ENCODE measurements at regions not wholly inside any gene's neighbourhood (a gene's known extent, or its start where the extent isn't known, plus 50 kb on each side); places are given as distances from the start of the nearest gene placed in this dataset.

DNA sequence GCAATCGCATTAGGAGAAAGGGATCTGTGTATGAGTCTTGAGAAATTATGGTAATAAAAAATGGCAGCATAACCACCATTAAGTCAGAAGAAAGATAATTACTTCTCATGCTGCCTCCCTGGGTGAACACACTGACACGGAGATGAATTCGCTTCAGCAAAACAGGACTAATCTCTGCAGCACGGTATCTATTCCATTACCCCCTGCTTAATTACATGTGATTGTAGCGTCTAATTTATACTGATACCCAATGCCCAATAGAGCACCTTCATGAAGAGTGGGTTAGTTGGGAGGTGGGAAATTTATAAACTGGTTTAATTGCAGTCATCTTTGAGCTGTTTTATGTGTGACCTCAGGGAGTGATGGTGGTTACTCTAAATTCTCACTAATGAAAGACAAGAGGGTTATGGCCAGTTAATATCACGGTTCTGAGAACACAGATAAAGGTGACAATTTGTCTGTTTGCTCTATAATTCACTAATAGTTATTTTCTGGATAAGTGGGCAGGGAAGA, 476.2 kb upstream of the SULF2 start:
- no peaks in the 10 kb centered on the region for H3K4me1 Mint-ChIP-seq (ENCODE audit: insufficient read depth, unreplicated experiment)
- peaks cover 73% of the 10 kb centered on the region for H3K27me3 Mint-ChIP-seq (ENCODE audit: insufficient read depth, unreplicated experiment)
- no peaks in the 10 kb centered on the region for H3K9me3 Mint-ChIP-seq (ENCODE audit: unreplicated experiment)
- ChIA-PET CTCF (interaction anchor here (0.6 to 0.7 kb wide), 2 partner anchors 39 to 539 kb away, joined by 3 read pairs; no protein-coding TSS in a partner anchor), POLR2A (no interaction called here)
- no peak overlapping the region for H3K27ac Mint-ChIP-seq (ENCODE audit: low read depth, unreplicated experiment)
- BruUV-seq (replicated peaks) = no TSS peak
- intact Hi-C loops (cut with micrococcal nuclease) = no loop called here
- H3K36me3 Mint-ChIP-seq (ENCODE audit: insufficient read depth, unreplicated experiment) = no peaks in the 10 kb centered on the region
- no peak for DNase-seq (ENCODE audit: unreplicated experiment)
- TF ChIP-seq, protein P1, sequence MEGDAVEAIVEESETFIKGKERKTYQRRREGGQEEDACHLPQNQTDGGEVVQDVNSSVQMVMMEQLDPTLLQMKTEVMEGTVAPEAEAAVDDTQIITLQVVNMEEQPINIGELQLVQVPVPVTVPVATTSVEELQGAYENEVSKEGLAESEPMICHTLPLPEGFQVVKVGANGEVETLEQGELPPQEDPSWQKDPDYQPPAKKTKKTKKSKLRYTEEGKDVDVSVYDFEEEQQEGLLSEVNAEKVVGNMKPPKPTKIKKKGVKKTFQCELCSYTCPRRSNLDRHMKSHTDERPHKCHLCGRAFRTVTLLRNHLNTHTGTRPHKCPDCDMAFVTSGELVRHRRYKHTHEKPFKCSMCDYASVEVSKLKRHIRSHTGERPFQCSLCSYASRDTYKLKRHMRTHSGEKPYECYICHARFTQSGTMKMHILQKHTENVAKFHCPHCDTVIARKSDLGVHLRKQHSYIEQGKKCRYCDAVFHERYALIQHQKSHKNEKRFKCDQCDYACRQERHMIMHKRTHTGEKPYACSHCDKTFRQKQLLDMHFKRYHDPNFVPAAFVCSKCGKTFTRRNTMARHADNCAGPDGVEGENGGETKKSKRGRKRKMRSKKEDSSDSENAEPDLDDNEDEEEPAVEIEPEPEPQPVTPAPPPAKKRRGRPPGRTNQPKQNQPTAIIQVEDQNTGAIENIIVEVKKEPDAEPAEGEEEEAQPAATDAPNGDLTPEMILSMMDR (IDR thresholded peaks at IDR 0.05; ENCODE audit: unreplicated experiment) = no peak
- H3K4me3 Mint-ChIP-seq (ENCODE audit: unreplicated experiment) = no peak overlapping the region

DNA sequence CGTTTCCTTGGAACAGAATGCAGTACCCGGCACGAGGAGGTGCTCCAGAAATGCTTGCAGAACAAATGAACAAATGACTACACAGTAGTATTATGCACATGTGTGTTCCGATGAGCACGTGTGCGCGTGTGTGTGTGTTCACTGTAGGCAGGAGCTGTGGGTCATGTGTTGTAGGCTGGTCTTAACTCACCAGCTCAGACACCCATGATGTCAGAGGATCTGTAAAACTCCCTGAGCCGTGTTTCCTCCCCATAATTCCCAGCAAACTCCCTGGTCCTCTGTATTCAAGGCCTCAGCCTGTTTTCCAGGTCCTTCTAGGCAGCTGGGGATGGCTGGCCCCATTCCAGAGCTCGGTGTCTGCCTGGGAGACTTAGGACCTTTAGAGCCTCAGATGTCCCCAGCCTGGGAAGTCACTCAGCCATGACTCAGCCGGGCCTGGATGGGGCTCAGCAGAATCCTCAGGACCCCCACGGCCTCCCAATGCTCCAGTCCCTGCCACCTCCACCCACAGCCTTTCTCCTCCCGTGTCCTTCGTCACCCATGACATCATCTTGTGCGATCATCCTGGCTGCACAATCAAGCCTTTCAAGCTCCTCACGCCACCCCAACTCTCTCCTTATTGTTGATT, 475.0 kb upstream of the SULF2 start:
- POLR2A ChIA-PET = interaction anchor here (1.5 kb wide), 1 partner anchor 9 kb away, joined by 6 read pairs; no protein-coding TSS in a partner anchor
- H3K4me1 Mint-ChIP-seq (ENCODE audit: insufficient read depth, unreplicated experiment) = no peaks in the 10 kb centered on the region
- BruUV-seq (replicated peaks) = no TSS peak
- DNase-seq (ENCODE audit: unreplicated experiment) = no peak
- no peak overlapping the region for H3K4me3 Mint-ChIP-seq (ENCODE audit: unreplicated experiment)
- no peaks in the 10 kb centered on the region for H3K36me3 Mint-ChIP-seq (ENCODE audit: insufficient read depth, unreplicated experiment)
- TF ChIP-seq, protein P1 (IDR thresholded peaks at IDR 0.05; ENCODE audit: unreplicated experiment) = no peak
- peaks cover 85% of the 10 kb centered on the region for H3K27me3 Mint-ChIP-seq (ENCODE audit: insufficient read depth, unreplicated experiment)
- CTCF ChIA-PET = no interaction called here
- H3K27ac Mint-ChIP-seq (ENCODE audit: low read depth, unreplicated experiment) = no peak overlapping the region
- intact Hi-C loops (cut with micrococcal nuclease) = no loop called here
- no peaks in the 10 kb centered on the region for H3K9me3 Mint-ChIP-seq (ENCODE audit: unreplicated experiment)

DNA sequence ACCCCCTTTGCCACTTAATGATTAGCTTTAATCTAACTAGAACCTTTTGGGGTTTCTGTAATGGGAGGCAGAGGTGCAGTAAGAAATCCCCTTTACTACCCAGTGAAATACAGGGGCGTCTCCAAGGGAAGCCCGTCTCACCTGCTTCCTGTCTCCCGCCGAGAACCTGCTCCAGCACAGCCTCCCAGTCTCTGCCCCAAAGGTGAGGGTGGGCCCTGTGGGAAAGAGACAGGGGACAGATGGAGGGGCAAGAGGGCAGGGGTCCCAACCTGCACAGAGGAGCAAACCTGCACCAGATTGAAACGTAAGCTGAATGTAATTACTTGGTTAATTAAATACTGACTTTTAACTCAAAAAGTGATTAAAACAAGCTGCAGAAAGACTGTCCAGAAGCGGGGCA, 474.2 kb upstream of the SULF2 start:
- no TSS peak for BruUV-seq (replicated peaks)
- TF ChIP-seq, protein P1 (IDR thresholded peaks at IDR 0.05; ENCODE audit: unreplicated experiment) = no peak
- Mint-ChIP-seq H3K27me3 (ENCODE audit: insufficient read depth, unreplicated experiment) (peaks cover 93% of the 10 kb centered on the region), H3K4me3 (ENCODE audit: unreplicated experiment) (no peak overlapping the region), H3K4me1 (ENCODE audit: insufficient read depth, unreplicated experiment) (no peaks in the 10 kb centered on the region), H3K9me3 (ENCODE audit: unreplicated experiment) (no peaks in the 10 kb centered on the region), H3K27ac (ENCODE audit: low read depth, unreplicated experiment) (no peak overlapping the region), H3K36me3 (ENCODE audit: insufficient read depth, unreplicated experiment) (no peaks in the 10 kb centered on the region)
- ChIA-PET POLR2A (interaction anchor here (1.5 kb wide), 1 partner anchor 10 kb away, joined by 6 read pairs; no protein-coding TSS in a partner anchor), CTCF (interaction anchor here (0.6 to 0.8 kb wide), 2 partner anchors 36 to 1549 kb away, joined by 3 read pairs; no protein-coding TSS in a partner anchor)
- no peak for DNase-seq (ENCODE audit: unreplicated experiment)
- intact Hi-C loops (cut with micrococcal nuclease) = no loop called here

DNA sequence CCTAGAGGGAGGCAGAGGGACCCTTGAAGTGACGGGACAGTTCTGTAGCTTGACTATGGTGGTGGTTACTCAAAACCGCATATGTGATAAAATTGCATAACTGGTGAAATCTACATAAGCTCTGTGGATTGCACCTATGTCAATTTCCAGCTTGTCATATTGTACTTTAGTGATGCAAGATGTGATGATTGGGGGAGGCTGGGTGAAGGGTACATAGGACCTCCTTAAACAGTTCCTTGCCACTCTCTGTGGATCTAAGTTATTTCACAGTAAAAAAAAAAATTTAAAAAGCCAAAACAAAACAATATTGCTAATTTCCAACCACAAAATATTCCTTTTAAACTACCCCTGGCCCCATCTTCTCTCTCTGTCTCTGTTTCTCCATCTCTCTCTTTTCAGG, 472.6 kb upstream of the SULF2 start:
- DNase-seq (ENCODE audit: unreplicated experiment) = no peak
- Mint-ChIP-seq H3K36me3 (ENCODE audit: insufficient read depth, unreplicated experiment) (no peaks in the 10 kb centered on the region), H3K27ac (ENCODE audit: low read depth, unreplicated experiment) (no peak overlapping the region), H3K4me1 (ENCODE audit: insufficient read depth, unreplicated experiment) (no peaks in the 10 kb centered on the region), H3K4me3 (ENCODE audit: unreplicated experiment) (no peak overlapping the region), H3K27me3 (ENCODE audit: insufficient read depth, unreplicated experiment) (peaks cover 77% of the 10 kb centered on the region), H3K9me3 (ENCODE audit: unreplicated experiment) (no peaks in the 10 kb centered on the region)
- intact Hi-C loops (cut with micrococcal nuclease) = no loop called here
- TF ChIP-seq, protein P1 (IDR thresholded peaks at IDR 0.05; ENCODE audit: unreplicated experiment) = no peak
- POLR2A ChIA-PET = no interaction called here
- no TSS peak for BruUV-seq (replicated peaks)
- CTCF ChIA-PET = interaction anchor here (0.5 kb wide), 1 partner anchor 363 kb away, joined by 4 read pairs; no protein-coding TSS in a partner anchor

All from MCF 10A (cell line).